K562 (cell line): ENCODE measurements at regions not wholly inside any gene's neighbourhood (a gene's known extent, or its start where the extent isn't known, plus 50 kb on each side); places are given as distances from the start of the nearest gene placed in this dataset.

Experiments
- BRF1 ChIP-seq: IDR thresholded peaks from 3 replicates; pipeline ENCODE4 v1.6.1; 2011; ENCODE audit warnings: borderline replicate concordance, mild to moderate bottlenecking; ENCODE audit not compliant: insufficient read length; ENCODE audit errors: extremely low read depth
- C11orf30 ChIP-seq: fragments of 450-650 bp; IDR thresholded peaks from 2 replicates; pipeline ENCODE4 v1.6.1; 2016; ENCODE audit warnings: low read depth, mild to moderate bottlenecking
- CBFB ChIP-seq: sonication (generic); formaldehyde crosslinking; IDR thresholded peaks from 2 replicates; pipeline ENCODE4 v1.4.0; 2020; ENCODE audit warnings: mild to moderate bottlenecking, missing genetic modification reagents
- CC2D1A ChIP-seq: fragments of 450-650 bp; IDR thresholded peaks from 2 replicates; pipeline ENCODE4 v1.6.1; 2017; ENCODE audit warnings: mild to moderate bottlenecking
- CTBP1 ChIP-seq: fragments of 450-650 bp; IDR thresholded peaks from 2 replicates; pipeline ENCODE4 v1.6.1; 2016; ENCODE audit warnings: borderline replicate concordance
- GTF2A2 ChIP-seq: IDR thresholded peaks from 2 replicates; pipeline ENCODE4 v1.6.1; 2016; ENCODE audit warnings: mild to moderate bottlenecking, missing genetic modification characterization, missing compliant biosample characterization
- MAFF ChIP-seq: IDR thresholded peaks from 2 replicates; pipeline ENCODE4 v1.6.1; 2012; ENCODE audit warnings: low read length, improper control_type of control experiment
- MAFK ChIP-seq: IDR thresholded peaks from 2 replicates; pipeline ENCODE4 v1.6.1; 2011; ENCODE audit warnings: low read length, improper control_type of control experiment
- MTA1 ChIP-seq: fragments of 450-650 bp; IDR thresholded peaks from 2 replicates; pipeline ENCODE4 v1.6.1; 2017; ENCODE audit warnings: borderline replicate concordance
- MTF1 ChIP-seq: fragments of 250-450 bp; sonication (Bioruptor Pico); IDR thresholded peaks from 2 replicates; pipeline ENCODE4 v1.9.0; 2021; ENCODE audit warnings: moderate library complexity, mild to moderate bottlenecking, inconsistent platforms, borderline replicate concordance
- NCOA6 ChIP-seq: fragments of 450-650 bp; IDR thresholded peaks from 2 replicates; pipeline ENCODE4 v1.6.1; 2017; ENCODE audit warnings: mild to moderate bottlenecking
- NR1H2 ChIP-seq: sonication (generic); formaldehyde crosslinking; IDR thresholded peaks from 2 replicates; pipeline ENCODE4 v1.4.0; 2020; ENCODE audit warnings: mild to moderate bottlenecking, missing genetic modification reagents
- PML ChIP-seq: IDR thresholded peaks from 2 replicates; pipeline ENCODE4 v1.6.1; 2012; ENCODE audit warnings: low read length, inconsistent platforms
- POLR3A ChIP-seq: IDR thresholded peaks from 2 replicates; pipeline ENCODE4 v1.6.1; 2011; ENCODE audit warnings: borderline replicate concordance, mild to moderate bottlenecking, moderate library complexity; ENCODE audit not compliant: insufficient read length, insufficient read depth; ENCODE audit errors: extremely low read depth
- POU5F1 ChIP-seq: fragments of 150-350 bp; IDR thresholded peaks from 2 replicates; pipeline ENCODE4 v1.6.1; 2014; ENCODE audit warnings: borderline replicate concordance, low read length, low read depth, mild to moderate bottlenecking; ENCODE audit not compliant: partially characterized antibody
- RBM14 ChIP-seq: fragments of 200-400 bp; formaldehyde crosslinking; IDR thresholded peaks from 2 replicates; pipeline ENCODE4 v1.6.1; 2018; ENCODE audit warnings: low read depth, mild to moderate bottlenecking, low read length, moderate library complexity, borderline replicate concordance; ENCODE audit not compliant: insufficient read depth
- SMARCE1 ChIP-seq: fragments of 450-650 bp; IDR thresholded peaks from 2 replicates; pipeline ENCODE4 v1.7.1; 2016; ENCODE audit warnings: mild to moderate bottlenecking
- U2AF2 ChIP-seq: fragments of 200-400 bp; formaldehyde crosslinking; optimal IDR thresholded peaks from 2 replicates; pipeline ENCODE3; 2017; ENCODE audit warnings: low read depth, mild to moderate bottlenecking, low read length
- ZKSCAN1 ChIP-seq: fragments of 150-350 bp; IDR thresholded peaks from 2 replicates; pipeline ENCODE4 v1.6.1; 2016; ENCODE audit warnings: low read depth, low read length
- ZNF165 ChIP-seq: fragments of 250-450 bp; sonication (Bioruptor Pico); IDR thresholded peaks from 2 replicates; pipeline ENCODE4 v1.4.0; 2020; ENCODE audit warnings: borderline replicate concordance
- ZNF384 ChIP-seq: IDR thresholded peaks from 2 replicates; pipeline ENCODE4 v1.6.1; 2012; ENCODE audit warnings: low read depth, low read length, improper control_type of control experiment
- ZNF766 ChIP-seq: fragments of 200-800 bp; sonication (Bioruptor generic); conservative IDR thresholded peaks from 2 replicates; pipeline ENCODE4 v1.6.1; 2016; ENCODE audit warnings: missing genetic modification characterization, missing compliant biosample characterization
- ZNF77 ChIP-seq: fragments of 250-450 bp; sonication (Bioruptor Pico); IDR thresholded peaks from 2 replicates; pipeline ENCODE4 v1.5.0; 2020
- ZNF830 ChIP-seq: fragments of 250-450 bp; sonication (Bioruptor Pico); IDR thresholded peaks from 2 replicates; pipeline ENCODE4 v1.5.0; 2021; ENCODE audit warnings: mild to moderate bottlenecking
- TF ChIP-seq, protein P1 (sequence below): fragments of 250-450 bp; sonication (Bioruptor Pico); IDR thresholded peaks from 2 replicates; pipeline ENCODE4 v1.5.0; 2021; ENCODE audit warnings: mild to moderate bottlenecking, borderline replicate concordance
- TF ChIP-seq, protein P2 (sequence below): fragments of 450-650 bp; IDR thresholded peaks from 2 replicates; pipeline ENCODE4 v1.6.1; 2016
- TF ChIP-seq, protein P3 (sequence below): fragments of 250-450 bp; sonication (Bioruptor Pico); IDR thresholded peaks from 2 replicates; pipeline ENCODE4 v1.8.0; 2021; ENCODE audit warnings: moderate library complexity, mild to moderate bottlenecking, inconsistent platforms

DNA sequence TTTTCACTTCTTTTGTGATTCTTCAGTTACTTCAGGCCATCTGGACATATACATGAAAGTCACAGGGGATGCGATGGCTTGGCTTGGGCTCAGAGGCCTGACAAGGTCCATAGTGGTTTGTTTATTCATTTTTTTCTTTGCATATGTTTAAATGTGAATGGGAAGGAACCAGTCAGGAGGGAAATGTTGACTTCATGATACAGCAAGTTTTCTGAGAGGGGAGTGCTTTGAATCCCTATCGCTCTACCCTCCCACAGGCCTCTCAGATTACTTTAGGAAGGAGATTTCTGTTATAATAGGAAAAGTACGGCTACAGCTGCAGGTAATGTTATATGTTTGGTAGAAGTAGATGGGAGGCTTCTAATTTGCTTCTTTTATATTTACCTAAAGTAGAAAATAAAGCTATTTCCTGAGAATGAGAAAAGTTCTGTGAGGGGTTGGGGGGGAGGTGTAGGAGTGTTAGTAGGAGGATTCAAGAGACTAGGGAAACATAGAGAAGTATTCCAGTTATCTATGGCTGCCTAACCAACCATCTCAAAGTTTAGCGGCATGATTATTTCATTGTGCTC, 322.9 kb downstream of the RAPGEF2 start (continued):
- TF ChIP-seq ZNF384 (no peak), ZNF766 (CRISPR knock-in tag) (no peak), ZNF165 (CRISPR knock-in tag) (no peak), MTF1 (no peak), POU5F1 (no peak), ZNF830 (CRISPR knock-in tag) (no peak), MAFF (peak; percentile 22; the same call in 1 of the 2 replicates), SMARCE1 (peak; percentile 26; the same call in 1 of the 2 replicates), BRF1 (no peak), RBM14 (no peak), ZKSCAN1 (no peak), PML (no peak), U2AF2 (no peak), C11orf30 (peak; percentile 69), MTA1 (no peak), NCOA6 (no peak), ZNF77 (CRISPR knock-in tag) (no peak), CC2D1A (no peak), CBFB (CRISPR knock-in tag) (no peak), GTF2A2 (tag) (no peak), POLR3A (no peak), MAFK (peak; percentile 44), NR1H2 (no peak), CTBP1 (0 out of 2 replicates have a peak, but pooled peaks have one; percentile 29)
- TF ChIP-seq, protein P1, sequence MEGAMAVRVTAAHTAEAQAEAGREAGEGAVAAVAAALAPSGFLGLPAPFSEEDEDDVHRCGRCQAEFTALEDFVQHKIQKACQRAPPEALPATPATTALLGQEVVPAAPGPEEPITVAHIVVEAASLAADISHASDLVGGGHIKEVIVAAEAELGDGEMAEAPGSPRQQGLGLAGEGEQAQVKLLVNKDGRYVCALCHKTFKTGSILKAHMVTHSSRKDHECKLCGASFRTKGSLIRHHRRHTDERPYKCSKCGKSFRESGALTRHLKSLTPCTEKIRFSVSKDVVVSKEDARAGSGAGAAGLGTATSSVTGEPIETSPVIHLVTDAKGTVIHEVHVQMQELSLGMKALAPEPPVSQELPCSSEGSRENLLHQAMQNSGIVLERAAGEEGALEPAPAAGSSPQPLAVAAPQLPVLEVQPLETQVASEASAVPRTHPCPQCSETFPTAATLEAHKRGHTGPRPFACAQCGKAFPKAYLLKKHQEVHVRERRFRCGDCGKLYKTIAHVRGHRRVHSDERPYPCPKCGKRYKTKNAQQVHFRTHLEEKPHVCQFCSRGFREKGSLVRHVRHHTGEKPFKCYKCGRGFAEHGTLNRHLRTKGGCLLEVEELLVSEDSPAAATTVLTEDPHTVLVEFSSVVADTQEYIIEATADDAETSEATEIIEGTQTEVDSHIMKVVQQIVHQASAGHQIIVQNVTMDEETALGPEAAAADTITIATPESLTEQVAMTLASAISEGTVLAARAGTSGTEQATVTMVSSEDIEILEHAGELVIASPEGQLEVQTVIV (CRISPR knock-in tag), result no peak
- TF ChIP-seq, protein P2, sequence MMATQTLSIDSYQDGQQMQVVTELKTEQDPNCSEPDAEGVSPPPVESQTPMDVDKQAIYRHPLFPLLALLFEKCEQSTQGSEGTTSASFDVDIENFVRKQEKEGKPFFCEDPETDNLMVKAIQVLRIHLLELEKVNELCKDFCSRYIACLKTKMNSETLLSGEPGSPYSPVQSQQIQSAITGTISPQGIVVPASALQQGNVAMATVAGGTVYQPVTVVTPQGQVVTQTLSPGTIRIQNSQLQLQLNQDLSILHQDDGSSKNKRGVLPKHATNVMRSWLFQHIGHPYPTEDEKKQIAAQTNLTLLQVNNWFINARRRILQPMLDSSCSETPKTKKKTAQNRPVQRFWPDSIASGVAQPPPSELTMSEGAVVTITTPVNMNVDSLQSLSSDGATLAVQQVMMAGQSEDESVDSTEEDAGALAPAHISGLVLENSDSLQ, result no peak
- TF ChIP-seq, protein P3, sequence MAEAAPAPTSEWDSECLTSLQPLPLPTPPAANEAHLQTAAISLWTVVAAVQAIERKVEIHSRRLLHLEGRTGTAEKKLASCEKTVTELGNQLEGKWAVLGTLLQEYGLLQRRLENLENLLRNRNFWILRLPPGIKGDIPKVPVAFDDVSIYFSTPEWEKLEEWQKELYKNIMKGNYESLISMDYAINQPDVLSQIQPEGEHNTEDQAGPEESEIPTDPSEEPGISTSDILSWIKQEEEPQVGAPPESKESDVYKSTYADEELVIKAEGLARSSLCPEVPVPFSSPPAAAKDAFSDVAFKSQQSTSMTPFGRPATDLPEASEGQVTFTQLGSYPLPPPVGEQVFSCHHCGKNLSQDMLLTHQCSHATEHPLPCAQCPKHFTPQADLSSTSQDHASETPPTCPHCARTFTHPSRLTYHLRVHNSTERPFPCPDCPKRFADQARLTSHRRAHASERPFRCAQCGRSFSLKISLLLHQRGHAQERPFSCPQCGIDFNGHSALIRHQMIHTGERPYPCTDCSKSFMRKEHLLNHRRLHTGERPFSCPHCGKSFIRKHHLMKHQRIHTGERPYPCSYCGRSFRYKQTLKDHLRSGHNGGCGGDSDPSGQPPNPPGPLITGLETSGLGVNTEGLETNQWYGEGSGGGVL (CRISPR knock-in tag), result no peak
